Stimulated activated CD4-positive, alpha-beta T cell treated with anti-CD3 and anti-CD28 coated beads, Interleukin-1b, Interleukin-23, amount 100 ng/mL, for 48 hours (primary cell): ENCODE measurements at regions not wholly inside any gene's neighbourhood (a gene's known extent, or its start where the extent isn't known, plus 50 kb on each side); places are given as distances from the start of the nearest gene placed in this dataset.
"Not testable (repeated sequence)": the region's sequence is repeated elsewhere in the genome, so short reads cannot be mapped to it uniquely, and the experiment has no call there.

ENCODE experiments used
- DNase-seq: peaks from one replicate; pipeline ENCODE4 v3.0.0-alpha.2; 2020

GRCh38 chr4:173696011-173696410 is 166.0 kb upstream of the HAND2 start:
- DNase-seq, result no peak

GRCh38 chr4:173685831-173686210 is 155.8 kb upstream of the HAND2 start:
- no peak for DNase-seq

- DNase-seq, result no peak
Observed at GRCh38 chr4:173685165-173685830, 155.3 kb upstream of the HAND2 start.

- no peak for DNase-seq
Observed at GRCh38 chr4:173684223-173684622, 154.2 kb upstream of the HAND2 start.

GRCh38 chr4:173682609-173683008 is 152.6 kb upstream of the HAND2 start:
- DNase-seq, result no peak

GRCh38 chr4:173680278-173680677 is 150.2 kb upstream of the HAND2 start:
- DNase-seq, result no peak

GRCh38 chr4:173675446-173675845 is 145.4 kb upstream of the HAND2 start:
- no peak for DNase-seq

GRCh38 chr4:173669460-173670179 is 139.6 kb upstream of the HAND2 start:
- DNase-seq, result no peak

GRCh38 chr4:173661001-173661400 is 131.0 kb upstream of the HAND2 start:
- DNase-seq, result no peak

- no peak for DNase-seq
Observed at GRCh38 chr4:173656898-173657297, 126.9 kb upstream of the HAND2 start.

- DNase-seq, result no peak
Observed at GRCh38 chr4:173652283-173652931, 122.4 kb upstream of the HAND2 start.

- no peak for DNase-seq
Observed at GRCh38 chr4:173651651-173652282, 121.7 kb upstream of the HAND2 start.

GRCh38 chr4:173647902-173648301 is 117.9 kb upstream of the HAND2 start:
- no peak for DNase-seq

GRCh38 chr4:173642509-173642908 is 112.5 kb upstream of the HAND2 start:
- no peak for DNase-seq

- no peak for DNase-seq
Observed at GRCh38 chr4:173635395-173635794, 105.4 kb upstream of the HAND2 start.

GRCh38 chr4:173626277-173626676 is 96.2 kb upstream of the HAND2 start:
- no peak for DNase-seq

GRCh38 chr4:173618648-173619047 is 88.6 kb upstream of the HAND2 start:
- not testable (repeated sequence) for DNase-seq

GRCh38 chr4:173609158-173609557 is 79.1 kb upstream of the HAND2 start:
- no peak for DNase-seq

- not testable (repeated sequence) for DNase-seq
Observed at GRCh38 chr4:173608632-173609031, 78.6 kb upstream of the HAND2 start.

GRCh38 chr4:173591760-173592159 is 61.7 kb upstream of the HAND2 start:
- DNase-seq, result no peak

GRCh38 chr4:173590697-173591096 is 60.7 kb upstream of the HAND2 start:
- DNase-seq, result no peak

- DNase-seq, result no peak
Observed at GRCh38 chr4:173585876-173586572, 56.0 kb upstream of the HAND2 start.

- no peak for DNase-seq
Observed at GRCh38 chr4:173584506-173584905, 54.5 kb upstream of the HAND2 start.
